Gastroesophageal sphincter (tissue), 4 donors: ENCODE measurements at regions not wholly inside any gene's neighbourhood (a gene's known extent, or its start where the extent isn't known, plus 50 kb on each side); places are given as distances from the start of the nearest gene placed in this dataset.

Source experiments
- ATAC-seq: fragments of 150-250 bp; one replicate; pipeline ENCODE4 v1.9.1; 2016; ENCODE audit warnings: mild to moderate bottlenecking, moderate library complexity
- H3K27ac ChIP-seq, 4 donors: fragments of 200-600 bp; sonication (generic) in 3 of 4; 1 replicate in 3 of 4; 2 replicates in 1 of 4; pipeline ENCODE4 v1.5.1; 2016 to 2019
- H3K27me3 ChIP-seq: fragments of 200-600 bp; sonication (generic); one replicate; pipeline ENCODE4 v1.5.1; 2019
- H3K36me3 ChIP-seq, 2 donors: fragments of 200-600 bp; sonication (generic); one replicate each; pipeline ENCODE4 v1.5.1; 2019; ENCODE audit warnings: control low read depth in 1 of 2
- H3K4me1 ChIP-seq, 3 donors: fragments of 200-600 bp; sonication (generic); 1 replicate in 2 of 3; 2 replicates in 1 of 3; pipeline ENCODE4 v1.5.1; 2016 to 2019; ENCODE audit warnings: control low read depth in 2 of 3
- H3K4me3 ChIP-seq, 2 donors: fragments of 200-600 bp; sonication (generic); one replicate each; pipeline ENCODE4 v1.5.1; 2019; ENCODE audit warnings: mild to moderate bottlenecking in 1 of 2, moderate library complexity in 1 of 2
- H3K9me3 ChIP-seq, 3 donors: fragments of 200-600 bp; sonication (generic); one replicate each; pipeline ENCODE4 v1.5.1; 2017 to 2019; ENCODE audit warnings: control low read depth in 2 of 3
- CTCF ChIP-seq, 4 experiments: fragments of 200-600 bp in 2 of 4; fragments of 450-650 bp in 2 of 4; sonication (generic) in 1 of 4; IDR thresholded peaks; one replicate each; pipeline ENCODE4 v1.5.1; 2017 to 2019; ENCODE audit warnings: antibody characterized with exemption in 4 of 4, mild to moderate bottlenecking in 2 of 4, moderate library complexity in 2 of 4
- EP300 ChIP-seq: sonication (generic); formaldehyde crosslinking; IDR thresholded peaks from one replicate; pipeline ENCODE4 v1.6.1; 2017; ENCODE audit warnings: antibody characterized with exemption, mild to moderate bottlenecking
- POLR2A ChIP-seq, 2 donors: fragments of 450-650 bp; IDR thresholded peaks; one replicate each; pipeline ENCODE4 v1.6.1; 2017; ENCODE audit warnings: antibody characterized with exemption in 2 of 2, mild to moderate bottlenecking in 2 of 2, moderate library complexity in 1 of 2
- POLR2AphosphoS5 ChIP-seq: sonication (generic); formaldehyde crosslinking; IDR thresholded peaks from one replicate; pipeline ENCODE4 v1.6.1; 2017; ENCODE audit warnings: antibody characterized with exemption
- WGBS, 2 donors: methylation state at CpG; one replicate each; pipeline ENCODE4 v1.1.5; 2018; ENCODE audit warnings: low coverage in 1 of 2; 5-methylcytosine and 5-hydroxymethylcytosine counted together

- Histone ChIP-seq H3K27me3 (no peaks in the 10 kb centered on the region), H3K27ac (no peak overlapping the region), H3K4me1 (peaks cover 0 to 11% (median 0%) of the 10 kb centered on the region in 3 donors), H3K4me3 (no peak overlapping the region), H3K9me3 (peaks cover 0 to 21% (median 0%) of the 10 kb centered on the region in 3 donors), H3K36me3 (no peaks in the 10 kb centered on the region)
- peak; percentile 28 for ATAC-seq
- WGBS, 2 donors: 43 to 83% methylated on average over 3 to 9 of the region's 13 CpGs
- TF ChIP-seq CTCF (IDR thresholded peaks at IDR 0.05) (no peak), POLR2A (IDR thresholded peaks at IDR 0.05) (no peak)
Observed at GRCh38 chr18:78069784-78070664, 820.4 kb downstream of the GALR1 start.

GRCh38 chr18:78071166-78071710, 821.6 kb downstream of the GALR1 start:
- ATAC-seq: no peak
- Histone ChIP-seq H3K4me3 (no peak overlapping the region), H3K9me3 (peaks cover 0 to 14% (median 0%) of the 10 kb centered on the region in 3 donors), H3K27me3 (no peaks in the 10 kb centered on the region), H3K36me3 (no peaks in the 10 kb centered on the region), H3K27ac (no peak overlapping the region), H3K4me1 (peaks cover 0 to 11% (median 0%) of the 10 kb centered on the region in 3 donors)
- TF ChIP-seq CTCF (IDR thresholded peaks at IDR 0.05) (no peak), POLR2AphosphoS5 (no peak), EP300 (no peak), POLR2A (IDR thresholded peaks at IDR 0.05) (no peak)
- WGBS, 2 donors: 79 to 83% methylated on average over 13 to 14 of the region's 19 CpGs

- no peak overlapping the region for H3K27ac ChIP-seq
- H3K4me3 ChIP-seq: no peak overlapping the region
- H3K4me1 ChIP-seq: peaks cover 0 to 11% (median 0%) of the 10 kb centered on the region in 3 donors
- H3K36me3 ChIP-seq: no peaks in the 10 kb centered on the region
- H3K27me3 ChIP-seq: no peaks in the 10 kb centered on the region
- H3K9me3 ChIP-seq: peaks cover 0 to 9% (median 0%) of the 10 kb centered on the region in 3 donors
- 88 to 94% methylated on average over 2 to 3 of the region's 3 CpGs for WGBS, 2 donors
- no peak for TF ChIP-seq POLR2AphosphoS5
- TF ChIP-seq POLR2A (IDR thresholded peaks at IDR 0.05): no peak
- TF ChIP-seq EP300: no peak
- no peak for TF ChIP-seq CTCF (IDR thresholded peaks at IDR 0.05)
- ATAC-seq: no peak
Observed at GRCh38 chr18:78071776-78072175, 822.1 kb downstream of the GALR1 start.

GRCh38 chr18:78072375-78072774, 822.7 kb downstream of the GALR1 start:
- 82 to 84% methylated on average over 10 to 14 of the region's 14 CpGs for WGBS, 2 donors
- H3K4me3 ChIP-seq: no peak overlapping the region
- no peak overlapping the region for H3K27ac ChIP-seq
- TF ChIP-seq POLR2AphosphoS5 (no peak), CTCF (IDR thresholded peaks at IDR 0.05) (no peak), EP300 (no peak), POLR2A (IDR thresholded peaks at IDR 0.05) (no peak)
- no peaks in the 10 kb centered on the region for H3K27me3 ChIP-seq
- ATAC-seq: no peak
- H3K9me3 ChIP-seq: peaks cover 0 to 3% (median 0%) of the 10 kb centered on the region in 3 donors
- H3K36me3 ChIP-seq: no peaks in the 10 kb centered on the region
- peaks cover 0 to 11% (median 0%) of the 10 kb centered on the region in 3 donors for H3K4me1 ChIP-seq
